SKM-1 treated with dmso at 0.1 percent for 144 hours (cell line): ENCODE measurements at regions not wholly inside any gene's neighbourhood (a gene's known extent, or its start where the extent isn't known, plus 50 kb on each side); places are given as distances from the start of the nearest gene placed in this dataset.
A peak's percentile ranks its signal among the peaks of the same experiment; 100 is the strongest.

Experiments used
- DNase-seq: peaks from one replicate; lab custom pipeline; 2025; ENCODE audit not compliant: unreplicated experiment; lab: John Stamatoyannopoulos, UW

GRCh38 chr21:15149600-15150224 lies 84.9 kb upstream of the NRIP1 start:
- DNase-seq: no peak

DNA sequence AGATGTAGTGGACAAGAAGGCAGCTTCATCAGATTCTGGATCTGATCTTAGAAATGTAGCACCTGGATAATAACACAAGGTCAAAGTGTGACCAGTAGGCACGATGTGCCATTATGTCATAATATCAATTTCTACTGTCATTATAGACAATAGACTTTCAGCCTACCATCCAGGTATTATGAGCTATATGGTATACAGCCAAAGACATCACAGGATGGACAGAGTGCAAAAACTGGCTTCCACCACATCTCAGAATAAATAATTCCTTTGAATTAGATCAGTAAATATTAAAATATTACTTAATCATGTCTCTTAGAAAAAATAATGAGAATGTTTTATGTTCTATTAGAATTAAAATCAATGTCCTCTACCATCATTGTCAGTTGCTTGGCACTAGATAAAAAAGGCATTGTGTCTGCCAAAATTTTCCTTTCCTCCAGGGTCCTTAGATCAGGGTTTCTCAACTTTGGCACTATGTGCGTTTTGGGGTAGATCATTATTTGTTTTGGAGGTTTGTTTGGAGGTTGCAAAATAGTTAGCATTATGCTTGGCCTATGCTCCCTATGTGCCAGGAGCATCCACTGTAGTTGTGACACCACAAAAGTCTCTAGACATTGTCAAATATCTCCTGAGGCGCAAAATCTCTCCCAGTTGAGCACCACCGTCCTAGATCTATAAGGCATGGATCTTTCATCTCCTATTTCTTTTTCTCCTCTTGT lies 86.7 kb upstream of the NRIP1 start:
- no peak for DNase-seq

DNA sequence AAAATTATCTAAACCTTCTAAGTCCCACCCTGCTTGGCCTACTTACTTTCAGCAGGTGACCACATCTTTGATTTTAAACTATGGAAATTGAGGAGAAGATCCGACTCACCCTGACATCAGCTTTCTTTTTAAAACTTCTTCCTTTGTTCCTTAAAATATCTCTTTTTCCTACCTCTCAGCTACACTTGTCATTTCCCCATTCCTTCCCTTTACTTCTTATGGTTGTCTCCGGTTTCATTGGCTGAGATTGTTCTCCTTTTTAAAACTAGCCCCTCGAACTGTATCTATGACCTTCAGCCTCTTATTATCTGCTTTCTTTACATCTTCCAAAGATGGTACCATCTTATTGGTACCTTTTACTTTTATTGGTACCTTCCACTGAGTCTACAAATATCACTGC lies 87.8 kb upstream of the NRIP1 start:
- DNase-seq: no peak

GRCh38 chr21:15159382-15160020 lies 94.7 kb upstream of the NRIP1 start:
- DNase-seq: peak; percentile 39

DNA sequence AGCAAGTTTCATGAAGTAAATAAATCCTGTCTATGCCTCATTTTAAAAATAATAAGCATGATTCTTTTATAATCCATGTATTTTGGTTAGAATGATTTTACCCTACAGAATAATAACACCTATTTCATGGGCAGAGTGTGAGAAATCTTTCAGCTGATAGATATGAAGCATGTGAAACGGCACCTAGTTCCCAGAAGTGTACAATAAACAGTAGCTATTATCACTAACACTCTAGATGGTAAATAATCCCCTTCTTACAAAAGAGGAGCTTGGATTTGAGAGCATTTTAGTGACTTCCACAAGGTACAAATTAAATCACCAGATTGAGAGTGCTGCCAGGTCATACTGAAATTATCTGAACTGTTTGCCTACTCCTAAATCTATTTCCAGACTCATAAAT lies 95.3 kb upstream of the NRIP1 start:
- DNase-seq: no peak

DNA sequence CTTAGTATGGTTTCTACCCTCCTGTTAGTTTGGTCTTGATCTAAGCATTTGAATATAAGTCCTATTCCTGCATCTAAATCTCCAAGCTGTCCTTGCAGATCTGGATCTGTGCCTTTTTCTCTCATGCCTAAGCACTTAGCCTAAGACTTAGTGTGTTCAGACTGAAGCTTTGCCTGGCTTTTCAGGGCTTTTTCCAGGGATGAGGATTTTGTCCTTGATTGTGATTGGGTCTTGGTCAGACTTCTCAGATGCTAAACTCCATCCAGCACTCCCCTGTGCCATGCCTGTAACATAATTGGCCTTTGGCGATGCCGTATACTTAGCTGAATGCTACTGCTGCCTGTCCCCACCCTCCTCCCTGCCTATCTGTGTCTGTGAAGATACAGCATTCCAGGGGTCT lies 98.1 kb upstream of the NRIP1 start:
- DNase-seq: no peak

DNA sequence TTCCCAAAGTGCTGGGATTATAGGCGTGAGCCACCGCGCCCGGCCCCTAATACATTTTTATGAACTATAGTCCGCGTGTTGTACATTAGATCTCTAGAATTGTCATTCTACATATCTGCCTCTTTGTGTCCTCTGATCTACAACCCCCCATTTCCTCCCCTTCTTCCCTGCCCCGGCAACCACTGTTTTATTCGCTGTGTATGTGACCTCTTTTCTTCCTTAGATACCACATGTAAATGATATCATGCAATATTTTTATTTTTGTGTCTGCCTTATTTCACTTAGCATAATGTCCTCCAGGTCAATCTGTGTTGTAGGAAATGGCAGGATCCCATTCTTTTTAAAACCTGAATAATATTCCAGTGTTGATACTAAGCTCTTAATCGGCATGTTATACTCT lies 99.5 kb upstream of the NRIP1 start:
- no peak for DNase-seq

DNA sequence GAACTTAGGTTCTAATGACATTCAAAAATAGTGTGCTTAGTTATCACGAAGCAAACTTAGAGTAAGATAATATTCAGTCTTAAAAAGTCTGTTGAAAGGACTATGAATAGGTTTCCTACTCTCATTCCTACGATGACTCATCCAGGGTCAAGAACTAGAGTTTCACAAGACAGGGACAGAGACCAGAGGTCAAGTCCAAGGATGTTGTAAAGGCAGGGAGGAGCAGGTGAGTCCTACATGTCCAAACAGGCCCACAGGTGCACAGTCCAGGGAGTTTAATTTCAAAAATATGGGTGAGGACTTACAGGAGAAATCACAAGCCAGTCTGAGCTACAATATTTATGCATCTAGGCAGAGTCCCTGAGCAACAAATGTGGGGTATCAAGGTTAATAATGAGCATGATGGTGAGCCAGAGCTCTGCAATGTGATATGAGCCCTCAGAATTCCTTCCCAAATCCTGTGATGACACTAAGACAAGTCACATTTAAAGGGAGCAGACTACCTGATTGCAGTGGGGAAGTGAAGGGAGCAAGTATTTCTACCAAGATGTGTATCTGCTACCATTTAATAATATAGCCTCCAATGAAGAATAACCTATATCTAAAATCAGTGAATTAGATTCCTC lies 100.0 kb upstream of the NRIP1 start:
- DNase-seq: no peak

DNA sequence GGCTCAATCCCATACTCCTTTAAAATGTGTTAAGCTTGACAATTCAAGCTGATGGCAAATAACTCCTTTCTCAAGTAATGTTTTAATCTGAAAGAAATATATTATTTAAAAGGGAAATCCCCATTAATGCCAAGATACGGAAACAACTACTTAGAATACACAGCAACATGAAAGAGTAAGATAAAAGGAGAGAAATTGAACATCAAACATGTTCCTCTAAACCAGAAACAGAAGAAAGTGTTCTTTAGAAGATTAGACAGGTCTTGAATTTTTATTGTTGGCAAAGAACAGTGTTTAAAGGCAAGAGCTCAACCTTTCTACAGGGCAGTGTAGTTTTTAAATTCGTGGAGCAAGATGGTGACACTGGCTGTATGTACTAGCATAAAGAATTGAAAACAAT lies 105.8 kb upstream of the NRIP1 start:
- DNase-seq: no peak

GRCh38 chr21:15171546-15171945 lies 106.7 kb upstream of the NRIP1 start:
- no peak for DNase-seq

GRCh38 chr21:15172963-15173362 lies 108.2 kb upstream of the NRIP1 start:
- no peak for DNase-seq

- no peak for DNase-seq
Measured at GRCh38 chr21:15174923-15175322, 110.1 kb upstream of the NRIP1 start.

- no peak for DNase-seq
Measured at GRCh38 chr21:15182731-15183130, 117.9 kb upstream of the NRIP1 start.

- DNase-seq: no peak
Measured at GRCh38 chr21:15183813-15184257, 119.0 kb upstream of the NRIP1 start.

- no peak for DNase-seq
Measured at GRCh38 chr21:15190412-15190811, 125.6 kb upstream of the NRIP1 start.

DNA sequence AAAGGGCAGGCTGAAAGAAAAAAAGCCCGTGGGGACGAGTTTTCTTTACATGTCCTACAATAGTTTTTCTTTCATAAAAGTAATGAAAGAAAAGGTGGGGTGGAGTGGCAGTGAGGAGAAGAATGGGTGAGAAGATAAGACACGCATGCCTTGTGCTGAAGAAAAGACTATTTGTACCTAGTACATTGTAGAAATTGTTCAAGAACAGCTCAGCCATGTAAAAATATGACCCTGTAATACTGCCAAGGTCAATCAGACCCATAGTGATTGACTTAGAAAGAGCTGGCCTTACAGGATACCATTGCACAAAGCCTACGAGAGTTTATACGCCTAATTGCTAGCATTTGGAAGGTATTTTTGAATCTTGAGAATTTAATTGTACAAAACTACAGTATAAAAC lies 126.0 kb upstream of the NRIP1 start:
- no peak for DNase-seq

- no peak for DNase-seq
Measured at GRCh38 chr21:15191342-15191741, 126.5 kb upstream of the NRIP1 start.

GRCh38 chr21:15192243-15192642 lies 127.4 kb upstream of the NRIP1 start:
- DNase-seq: no peak

- no peak for DNase-seq
Measured at GRCh38 chr21:15193937-15194336, 129.1 kb upstream of the NRIP1 start.

- DNase-seq: no peak
Measured at GRCh38 chr21:15195104-15195503, 130.3 kb upstream of the NRIP1 start.

DNA sequence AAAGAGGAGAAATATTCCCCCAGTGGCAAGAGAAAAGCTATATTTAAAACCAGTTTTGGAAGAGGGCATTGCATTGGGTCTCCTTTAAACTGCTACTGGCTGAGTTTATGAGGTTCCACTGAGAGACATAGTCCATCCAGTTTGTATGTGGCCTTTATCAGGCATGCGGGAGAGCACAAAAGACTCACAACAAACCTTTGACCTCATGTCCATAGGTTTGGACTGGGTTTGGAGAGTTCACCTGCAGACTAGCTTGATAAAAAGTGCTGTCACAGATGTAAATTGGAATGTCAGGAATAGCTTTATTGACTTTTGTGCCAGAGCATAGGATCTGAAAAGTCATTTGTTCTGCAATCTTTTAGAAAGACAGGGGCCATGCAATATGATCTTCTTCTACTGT lies 131.0 kb upstream of the NRIP1 start:
- DNase-seq: no peak

DNA sequence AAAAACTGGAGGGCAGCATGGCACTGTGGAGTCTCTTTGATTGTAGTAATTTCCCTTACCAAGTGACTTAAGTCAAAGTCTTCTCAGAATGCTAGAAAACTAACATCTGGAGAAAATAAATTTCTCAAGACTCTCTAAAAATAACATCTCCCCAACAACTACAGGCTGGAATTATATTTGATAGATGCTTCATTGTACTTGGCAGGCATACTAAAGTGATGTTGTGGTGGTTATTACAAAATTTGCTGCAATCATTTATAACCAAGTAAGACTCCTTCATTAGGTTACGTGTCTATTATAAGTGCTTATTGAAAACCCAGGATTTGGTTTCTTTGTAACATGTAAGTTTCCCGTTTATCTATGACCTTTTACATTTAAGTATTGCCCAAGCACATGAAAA lies 132.9 kb upstream of the NRIP1 start:
- no peak for DNase-seq
